Frontal cortex (tissue), 3 donors: ENCODE measurements at regions not wholly inside any gene's neighbourhood (a gene's known extent, or its start where the extent isn't known, plus 50 kb on each side); places are given as distances from the start of the nearest gene placed in this dataset.
"Not testable (repeated sequence)": the region's sequence is repeated elsewhere in the genome, so short reads cannot be mapped to it uniquely, and the experiment has no call there.

Experiments
- DNase-seq, 2 donors: peaks; one replicate each; pipeline ENCODE4 v3.0.0; 2012; ENCODE audit warnings: low spot score in 2 of 2
- FAIRE-seq: peaks from 2 replicates; lab custom pipeline; 2012; peaks lifted over from hg19 to GRCh38; lab: Jason Lieb, UNC
- donor health status: control.
- donor health status: control.
- donor health status: control.

DNA sequence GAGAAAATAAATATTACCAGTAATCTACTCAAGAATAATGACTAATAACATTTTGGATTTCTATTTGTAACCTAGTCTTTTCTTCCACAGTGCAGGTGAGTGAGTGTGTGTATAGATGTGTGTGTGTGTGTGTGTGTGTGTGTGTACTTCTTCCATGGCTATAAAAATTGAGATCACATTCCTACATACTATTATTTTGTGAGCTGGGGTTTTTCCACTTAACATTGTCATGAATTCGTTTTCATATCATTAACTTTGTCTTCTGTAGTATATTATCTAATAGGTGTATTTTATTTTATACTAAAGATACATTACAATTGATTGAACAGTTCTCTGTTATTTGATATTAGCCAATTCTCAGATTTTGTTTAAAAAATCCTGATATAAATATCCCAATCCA, 152.4 kb upstream of the TRPC7 start:
- no peak for FAIRE-seq
- DNase-seq, result no peak

DNA sequence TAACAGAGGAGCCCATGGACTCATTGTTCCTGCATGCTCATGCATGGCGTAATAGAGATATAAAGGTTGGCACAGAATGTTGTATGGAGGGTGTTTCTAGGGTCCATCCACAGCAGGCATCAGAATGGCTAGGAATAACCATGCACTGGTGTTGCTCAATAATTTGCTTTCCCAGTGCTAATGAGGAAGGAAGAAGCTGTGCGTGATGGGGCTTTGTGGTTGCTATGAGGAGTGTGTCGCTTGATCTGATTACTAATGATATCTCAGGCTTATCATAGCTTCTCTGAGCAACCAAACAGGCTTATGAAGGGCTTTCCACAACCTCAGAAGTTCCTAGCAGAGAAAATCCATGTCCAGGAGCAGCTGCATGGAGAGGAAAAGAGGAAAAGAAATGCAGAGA, 151.3 kb upstream of the TRPC7 start:
- DNase-seq, result no peak
- FAIRE-seq, result no peak

GRCh38 chr5:136513430-136513829, 148.1 kb upstream of the TRPC7 start:
- no peak for DNase-seq
- no peak for FAIRE-seq

- no peak for DNase-seq
- FAIRE-seq, result no peak
Observed at GRCh38 chr5:136511046-136511445, 145.7 kb upstream of the TRPC7 start.

GRCh38 chr5:136510481-136510880, 145.1 kb upstream of the TRPC7 start:
- FAIRE-seq (no peak), DNase-seq (no peak)

DNA sequence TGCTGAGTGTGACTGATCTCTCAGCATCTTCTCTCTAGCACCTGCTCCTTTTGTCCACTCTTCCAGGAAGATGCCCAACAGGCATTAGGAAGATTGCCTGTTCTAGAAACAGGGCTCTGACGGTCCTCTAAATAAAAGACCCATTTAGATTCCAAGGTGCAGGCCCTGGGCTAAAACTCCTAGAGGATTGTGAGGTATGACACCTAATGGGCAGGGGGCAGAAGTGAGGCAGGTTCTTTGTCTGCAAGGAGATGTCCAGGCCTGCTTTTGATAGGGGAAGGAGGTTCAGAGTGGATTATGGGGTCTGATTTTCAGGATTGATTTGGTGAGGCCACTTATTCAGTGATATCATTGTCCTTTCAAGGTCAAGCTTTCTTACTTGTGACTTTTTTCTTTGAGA, 140.8 kb upstream of the TRPC7 start:
- no peak for FAIRE-seq
- no peak for DNase-seq

GRCh38 chr5:136501133-136501532, 135.8 kb upstream of the TRPC7 start:
- DNase-seq, result no peak
- FAIRE-seq, result no peak

- FAIRE-seq (no peak), DNase-seq (no peak)
Observed at GRCh38 chr5:136492587-136492986, 127.2 kb upstream of the TRPC7 start.

- DNase-seq (no peak), FAIRE-seq (no peak)
Observed at GRCh38 chr5:136491806-136492205, 126.5 kb upstream of the TRPC7 start.

GRCh38 chr5:136484808-136485325, 119.5 kb upstream of the TRPC7 start:
- no peak for FAIRE-seq
- no peak for DNase-seq

DNA sequence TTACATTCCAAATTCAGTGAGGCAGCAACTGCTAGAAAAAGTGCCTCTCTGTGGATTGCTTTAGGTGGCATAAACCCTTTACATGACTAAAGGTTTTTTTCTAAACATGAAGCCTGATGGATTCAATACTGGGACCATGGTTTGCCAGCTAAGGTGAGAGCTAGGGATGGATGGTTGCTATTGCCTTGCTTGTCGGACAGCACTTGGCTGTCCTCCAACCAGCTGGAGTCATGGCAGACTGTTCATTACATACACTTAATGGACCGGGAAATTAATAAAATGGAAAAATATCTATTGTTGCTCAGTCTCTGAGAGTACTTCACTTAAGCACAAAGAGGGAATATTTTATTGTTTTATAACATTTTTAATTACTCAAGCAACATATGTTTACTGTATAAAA, 116.9 kb upstream of the TRPC7 start:
- no peak for FAIRE-seq
- DNase-seq, result no peak

- DNase-seq, result no peak
- FAIRE-seq, result no peak
Observed at GRCh38 chr5:136474466-136474865, 109.1 kb upstream of the TRPC7 start.

DNA sequence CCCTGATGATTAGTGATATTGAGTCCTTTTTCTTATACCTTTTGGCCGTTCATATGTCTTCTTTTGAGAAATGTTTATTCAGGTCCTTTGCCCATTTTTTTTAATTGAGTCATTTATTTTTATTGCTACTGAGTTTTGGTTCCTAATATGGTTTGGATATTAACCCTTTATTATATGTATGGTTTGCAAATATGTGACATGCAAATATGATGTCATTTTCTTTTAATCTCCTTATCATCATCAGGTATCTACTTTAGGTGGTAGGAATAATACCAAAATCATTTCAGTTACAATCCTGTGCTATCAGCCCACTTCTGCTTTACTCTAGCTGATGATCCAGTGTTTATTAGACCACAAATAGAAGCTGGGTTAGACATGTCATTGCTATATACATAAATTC, 102.3 kb upstream of the TRPC7 start:
- no peak for FAIRE-seq

GRCh38 chr5:136466041-136466415, 100.7 kb upstream of the TRPC7 start:
- DNase-seq, result no peak
- FAIRE-seq, result no peak

More for the DNA sequence above, 102.3 kb upstream of the TRPC7 start:
- DNase-seq, result no peak

- FAIRE-seq, result no peak
Observed at GRCh38 chr5:136458481-136458880, 93.1 kb upstream of the TRPC7 start.

DNA sequence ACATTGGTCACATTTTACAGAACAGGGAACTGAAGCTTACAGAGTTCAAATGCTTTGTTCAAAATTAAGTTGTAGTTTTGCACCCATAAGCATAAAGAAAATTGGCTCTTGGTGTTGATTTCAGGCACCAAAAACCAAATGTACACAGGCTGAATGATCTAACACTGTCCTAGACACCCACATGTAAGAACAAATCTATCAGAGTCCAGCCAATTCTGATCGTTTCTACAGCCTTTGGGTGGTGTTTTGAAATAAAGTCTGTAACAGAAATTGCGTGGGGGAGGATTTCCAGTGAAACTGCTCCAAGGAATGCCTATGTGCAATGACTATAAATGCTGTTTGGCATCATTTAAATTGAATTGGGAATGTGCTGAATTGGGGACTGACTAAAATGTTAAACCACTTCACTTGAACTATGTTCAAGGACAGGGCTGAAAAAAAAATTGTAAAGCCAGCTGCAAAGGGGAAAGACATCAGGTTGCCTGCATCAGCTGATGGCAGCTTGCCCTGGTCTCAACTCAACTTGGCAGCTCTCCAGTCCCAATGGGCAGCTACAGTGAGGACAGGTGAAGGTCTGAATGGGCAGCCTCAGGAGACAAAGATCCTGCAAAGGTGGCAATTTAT, 92.2 kb upstream of the TRPC7 start:
- no peak for FAIRE-seq

More at GRCh38 chr5:136458481-136458880, 93.1 kb upstream of the TRPC7 start:
- DNase-seq, result no peak

DNA sequence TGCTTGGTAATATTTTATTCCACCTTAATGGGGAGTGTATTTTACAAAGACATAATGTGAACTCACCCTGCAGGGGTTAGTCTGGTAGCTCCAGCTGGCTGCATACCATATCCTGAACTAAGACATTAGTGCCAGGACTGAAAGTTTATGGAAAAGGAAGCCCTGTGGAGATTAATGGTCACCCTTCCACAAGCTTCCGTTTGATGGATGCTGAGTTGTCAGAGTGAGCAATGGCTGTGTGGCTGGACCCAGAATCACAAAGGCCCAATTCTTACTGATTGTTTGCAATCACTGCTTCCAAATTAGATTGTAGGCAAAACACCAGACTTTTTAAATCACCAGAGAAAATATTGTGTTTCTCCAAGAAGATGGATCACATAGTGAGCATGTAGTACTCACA, 90.1 kb upstream of the TRPC7 start:
- DNase-seq, result no peak
- FAIRE-seq, result no peak

More for the DNA sequence above, 92.2 kb upstream of the TRPC7 start:
- DNase-seq, result peak in 1 of 2 donors; percentile 10

GRCh38 chr5:136453986-136454758, 88.8 kb upstream of the TRPC7 start:
- FAIRE-seq, result no peak
- no peak for DNase-seq

GRCh38 chr5:136453199-136453598, 87.9 kb upstream of the TRPC7 start:
- FAIRE-seq (no peak), DNase-seq (no peak)

DNA sequence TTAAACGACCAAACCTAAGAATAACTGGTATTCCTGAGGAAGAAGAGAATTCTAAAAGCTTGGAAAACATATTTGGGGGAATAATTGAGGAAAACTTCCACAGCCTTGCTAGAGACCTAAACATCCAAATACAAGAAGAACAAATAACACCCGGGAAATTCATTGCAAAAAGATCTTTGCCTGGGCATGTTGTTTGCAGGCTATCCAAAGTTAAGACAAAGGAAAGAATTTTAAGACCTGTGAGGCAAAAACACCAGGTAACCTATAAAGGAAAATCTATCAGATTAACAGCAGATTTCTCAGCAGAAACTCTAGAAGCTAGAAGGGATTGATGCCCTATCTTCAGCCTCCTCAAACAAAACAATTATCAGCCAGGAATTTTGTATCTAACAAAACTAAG, 82.2 kb upstream of the TRPC7 start:
- FAIRE-seq, DNase-seq: not testable (repeated sequence)

- FAIRE-seq (no peak), DNase-seq (no peak)
Observed at GRCh38 chr5:136446565-136446964, 81.2 kb upstream of the TRPC7 start.
